ENCODE measurements at regions not wholly inside any gene's neighbourhood (a gene's known extent, or its start where the extent isn't known, plus 50 kb on each side); places are given as distances from the start of the nearest gene placed in this dataset.
A peak's percentile ranks its signal among the peaks of the same experiment; 100 is the strongest.

DNA sequence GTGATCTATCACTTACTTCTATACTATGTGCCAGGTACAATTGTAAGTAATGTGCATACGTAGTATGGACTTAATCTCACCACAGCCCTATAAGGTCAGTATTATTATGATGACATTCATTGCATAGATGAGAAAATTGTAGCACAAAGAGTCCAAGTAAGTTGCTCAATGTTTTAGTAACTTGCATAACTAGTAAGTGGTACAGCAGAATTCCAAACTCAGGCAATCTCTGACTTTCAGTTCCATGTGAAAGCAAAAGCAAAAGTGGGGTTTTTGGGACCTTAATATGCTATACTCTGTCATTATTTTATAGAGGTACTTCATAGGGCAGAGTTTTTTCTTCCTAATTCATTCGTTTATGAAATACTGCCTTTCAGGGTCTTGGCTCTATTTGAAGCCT lies 188.8 kb upstream of the VEGFC start:
- no peak for DNase-seq

DNA sequence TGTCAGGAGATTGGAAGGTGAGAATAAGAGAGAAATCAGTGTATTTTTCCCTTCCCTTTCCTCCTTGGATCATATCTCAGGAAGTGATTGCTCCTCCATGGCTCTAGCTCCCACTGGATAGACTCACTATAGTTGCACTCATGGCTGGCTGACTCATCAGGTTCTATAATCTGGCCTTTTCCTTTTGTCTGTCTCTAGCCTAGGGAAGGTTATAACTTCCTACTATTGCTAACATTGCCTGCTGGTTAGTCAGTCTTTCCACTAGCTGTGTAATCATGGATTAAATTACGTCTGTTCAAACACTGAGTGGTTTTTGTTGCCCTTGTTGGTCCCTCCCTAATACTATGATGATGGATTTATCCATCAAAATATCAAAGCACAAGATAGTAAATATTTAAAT lies 195.5 kb upstream of the VEGFC start:
- no peak for DNase-seq

DNA sequence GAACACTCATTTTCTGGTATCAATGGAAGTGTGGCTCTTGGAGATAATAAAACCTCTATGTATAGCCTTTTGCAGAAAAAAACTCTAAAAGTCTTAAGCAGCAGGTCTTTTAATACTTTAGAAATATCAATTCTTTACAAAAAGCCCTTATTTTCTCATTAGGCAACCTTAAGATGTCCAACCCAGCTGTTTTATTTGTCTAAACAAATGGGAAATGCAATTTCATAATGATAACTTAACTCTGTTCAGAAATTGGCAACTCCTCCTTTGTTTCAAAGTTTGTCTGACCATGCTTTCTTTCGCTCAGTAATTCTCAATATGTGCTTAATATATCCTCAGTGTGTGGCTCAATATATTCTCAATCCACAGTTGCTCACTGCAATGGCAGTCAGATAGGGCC lies 196.5 kb upstream of the VEGFC start:
- no peak for DNase-seq

DNA sequence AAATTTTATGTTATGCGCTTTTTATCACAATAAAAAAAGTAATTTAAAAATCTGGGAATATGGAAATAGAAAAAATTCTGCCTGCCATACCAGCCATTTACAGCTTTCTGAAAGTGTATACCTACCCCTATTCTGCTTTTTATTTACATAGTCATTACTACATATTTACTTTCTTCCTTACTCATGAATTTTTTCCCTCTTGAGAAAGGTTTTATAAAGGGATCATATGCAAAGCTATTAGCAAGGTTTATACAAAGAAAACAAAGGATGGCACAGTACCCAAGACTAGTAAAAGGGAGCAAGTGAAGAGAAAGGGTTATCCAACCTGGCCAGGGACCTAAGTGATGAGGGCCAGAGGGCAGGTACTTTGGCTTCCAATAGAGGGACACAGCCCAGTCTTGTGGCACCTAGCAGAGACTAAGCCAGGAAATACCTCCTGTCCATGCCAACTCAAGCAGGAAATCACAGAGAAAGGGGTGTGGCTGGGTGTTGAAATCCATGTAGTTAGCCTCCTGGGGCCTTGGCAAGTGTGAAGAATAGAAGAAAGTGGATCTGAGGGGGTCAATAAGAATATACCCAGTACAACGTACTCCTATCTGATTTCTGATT lies 207.3 kb upstream of the VEGFC start:
- no peak for DNase-seq

DNA sequence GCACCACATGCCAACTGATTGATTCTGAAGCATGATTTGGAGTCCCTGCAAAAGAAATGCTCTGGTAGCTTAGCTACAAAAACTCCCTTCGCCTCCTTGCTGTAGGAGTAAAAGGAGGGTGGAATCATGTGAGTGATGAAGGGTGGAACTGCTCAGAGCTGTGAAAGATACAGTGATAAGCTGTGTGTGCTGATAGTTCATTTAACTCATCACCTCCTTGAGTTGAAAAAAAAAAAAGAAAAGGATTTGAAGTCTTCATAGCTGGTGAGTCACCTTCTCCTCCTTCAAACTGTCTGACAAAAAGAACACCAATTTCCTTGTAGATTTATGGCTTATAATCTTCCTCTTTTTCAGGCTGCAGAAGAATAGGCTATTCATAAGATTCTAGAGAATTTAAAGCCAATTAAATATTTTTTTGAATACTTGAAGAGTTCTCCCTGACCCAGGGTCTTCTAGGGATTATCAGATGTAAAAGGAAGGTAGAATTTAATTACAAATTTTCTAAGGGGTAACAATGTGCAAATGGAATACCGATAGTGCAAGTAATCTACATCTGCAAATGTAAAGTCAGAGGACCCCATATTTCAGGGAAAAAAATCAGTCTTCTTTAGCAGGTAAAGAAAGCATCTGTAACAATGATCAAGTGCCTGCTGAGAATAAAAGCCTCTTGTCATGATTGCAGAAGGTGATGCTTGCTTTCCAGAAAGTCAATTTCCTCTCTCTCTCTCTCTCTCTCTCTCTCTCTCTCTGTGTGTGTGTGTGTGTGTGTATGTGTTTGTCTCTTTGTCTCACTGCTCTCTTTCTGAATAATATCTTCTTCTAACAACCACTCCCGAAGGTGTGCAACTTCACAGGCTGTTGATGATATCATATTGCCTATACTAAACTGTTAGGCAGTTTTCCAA lies 208.8 kb upstream of the VEGFC start:
- DNase-seq, result no peak

DNA sequence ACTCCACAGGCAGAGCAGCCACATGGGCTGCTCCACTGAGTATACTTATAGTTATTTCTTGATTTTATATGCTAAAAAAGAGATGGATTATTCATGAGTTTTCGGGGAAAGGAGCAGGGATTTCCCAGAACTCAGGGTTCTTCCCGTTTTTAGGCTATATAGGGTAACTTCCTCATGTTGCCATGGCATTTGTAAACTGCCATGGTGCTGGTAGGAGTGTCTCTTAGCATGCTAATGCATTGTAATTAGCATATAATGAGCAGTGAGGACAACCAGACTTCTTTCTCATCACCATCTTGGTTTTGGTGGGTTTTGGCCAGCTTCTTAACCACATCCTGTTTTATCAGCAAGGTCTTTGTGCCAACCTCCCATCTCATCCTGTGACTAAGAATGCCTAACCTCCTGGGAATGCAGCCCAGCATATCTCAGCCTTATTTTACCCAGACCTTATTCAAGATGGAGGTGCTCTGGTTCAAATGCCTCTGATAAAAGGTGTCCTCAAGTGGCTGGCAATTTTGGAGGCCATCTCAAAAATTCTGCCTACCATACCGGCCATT lies 213.0 kb upstream of the VEGFC start:
- no peak for DNase-seq

DNA sequence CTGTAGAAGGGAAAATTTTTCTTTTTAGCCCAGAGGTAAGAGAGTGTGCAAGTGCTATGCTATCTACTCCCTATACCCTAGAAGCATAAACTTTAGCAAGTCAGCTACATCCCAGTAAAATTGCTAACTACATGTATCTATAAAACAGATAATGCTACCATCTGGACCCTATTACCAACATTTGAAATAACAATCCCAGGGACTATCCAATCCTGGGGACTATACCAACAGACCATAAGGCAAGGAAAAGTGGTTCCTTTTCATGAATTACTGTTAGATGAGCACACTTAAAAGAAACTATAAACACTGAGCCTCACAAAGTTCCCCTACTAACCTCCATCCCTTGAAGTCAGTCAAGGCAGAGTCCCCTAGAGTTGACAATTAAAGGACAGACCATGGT lies 213.6 kb upstream of the VEGFC start:
- no peak for DNase-seq

DNA sequence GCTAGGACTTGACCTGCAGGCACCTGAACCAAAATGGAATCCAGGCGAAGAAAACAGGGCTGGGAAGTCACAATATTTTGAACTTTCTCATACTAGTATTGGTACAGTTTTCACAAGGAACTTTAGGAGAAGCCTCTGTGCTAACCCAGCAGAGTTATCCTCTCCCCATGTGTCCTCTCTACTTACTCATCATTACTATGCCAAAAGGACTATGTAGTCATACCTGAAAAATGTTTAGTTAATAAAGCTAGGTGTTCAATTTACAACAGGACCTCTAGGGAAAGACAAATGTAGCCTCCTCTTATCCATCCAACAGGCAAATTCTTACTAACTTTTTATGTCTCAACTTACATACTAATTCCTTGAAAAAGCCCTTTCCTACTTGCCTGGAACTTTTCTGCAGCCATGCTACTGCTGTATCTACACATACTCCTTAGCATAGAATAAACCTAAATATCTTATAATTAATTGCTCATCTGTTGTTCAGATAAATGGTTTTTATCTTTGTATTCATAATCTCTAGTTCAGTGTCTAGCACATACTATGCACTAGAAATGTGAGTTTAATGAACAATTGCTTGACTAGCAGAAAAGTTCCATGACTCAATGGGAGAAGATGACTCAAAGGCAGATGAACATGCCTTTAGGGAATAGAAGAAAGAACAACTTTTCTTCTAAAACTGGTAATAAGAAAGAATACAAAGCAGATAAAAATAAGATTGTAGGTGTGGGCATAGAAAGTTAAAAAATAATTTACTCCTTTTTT lies 215.5 kb upstream of the VEGFC start:
- DNase-seq, result no peak

DNA sequence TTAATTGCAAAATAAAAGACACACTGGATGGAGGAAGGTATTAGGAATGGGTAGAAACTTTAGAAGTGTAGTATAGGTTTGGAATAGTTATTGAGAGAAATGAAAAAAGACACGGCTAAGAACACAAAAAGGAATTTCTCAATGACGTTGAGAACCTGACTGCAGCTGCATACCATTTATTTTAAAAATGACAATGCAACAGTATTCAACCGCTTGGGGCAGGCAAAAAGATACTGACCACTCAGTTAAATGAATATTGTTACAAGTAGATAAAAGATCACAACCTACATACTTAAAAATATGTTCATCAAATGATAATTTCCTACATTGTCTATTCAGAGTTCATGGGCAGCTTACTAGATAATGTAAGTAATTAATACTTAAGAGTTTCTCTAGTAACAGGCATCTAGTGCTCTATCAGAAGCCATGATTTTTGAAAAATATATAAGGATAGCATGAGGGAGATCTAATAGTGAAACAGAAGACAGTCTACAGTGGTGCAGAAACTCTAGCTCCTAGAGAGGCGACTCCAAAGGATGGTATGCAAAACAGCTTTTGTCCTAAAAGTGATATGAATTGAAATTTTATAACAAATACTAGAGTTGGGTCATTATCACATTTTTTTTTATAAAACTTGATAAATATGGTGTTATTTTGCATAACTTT lies 216.2 kb upstream of the VEGFC start:
- no peak for DNase-seq

DNA sequence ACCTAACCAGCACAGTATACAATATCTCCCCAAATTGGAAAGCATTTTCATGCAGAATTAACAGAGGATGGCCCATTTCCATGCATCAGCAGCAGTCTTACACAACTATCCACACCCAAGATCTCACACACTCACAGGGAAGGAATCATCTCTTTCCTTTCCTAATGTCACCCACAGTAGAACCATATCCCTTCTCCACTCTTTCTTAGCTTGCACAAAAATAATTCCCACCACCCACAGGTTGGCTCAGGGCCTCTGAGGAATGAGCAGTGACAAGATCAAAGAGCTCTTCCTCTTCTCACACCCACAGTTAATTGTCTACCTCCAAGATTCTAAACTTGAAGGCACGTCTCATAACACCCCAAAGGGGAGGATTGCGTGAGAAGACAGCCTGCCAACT lies 217.7 kb upstream of the VEGFC start:
- DNase-seq, result no peak

DNA sequence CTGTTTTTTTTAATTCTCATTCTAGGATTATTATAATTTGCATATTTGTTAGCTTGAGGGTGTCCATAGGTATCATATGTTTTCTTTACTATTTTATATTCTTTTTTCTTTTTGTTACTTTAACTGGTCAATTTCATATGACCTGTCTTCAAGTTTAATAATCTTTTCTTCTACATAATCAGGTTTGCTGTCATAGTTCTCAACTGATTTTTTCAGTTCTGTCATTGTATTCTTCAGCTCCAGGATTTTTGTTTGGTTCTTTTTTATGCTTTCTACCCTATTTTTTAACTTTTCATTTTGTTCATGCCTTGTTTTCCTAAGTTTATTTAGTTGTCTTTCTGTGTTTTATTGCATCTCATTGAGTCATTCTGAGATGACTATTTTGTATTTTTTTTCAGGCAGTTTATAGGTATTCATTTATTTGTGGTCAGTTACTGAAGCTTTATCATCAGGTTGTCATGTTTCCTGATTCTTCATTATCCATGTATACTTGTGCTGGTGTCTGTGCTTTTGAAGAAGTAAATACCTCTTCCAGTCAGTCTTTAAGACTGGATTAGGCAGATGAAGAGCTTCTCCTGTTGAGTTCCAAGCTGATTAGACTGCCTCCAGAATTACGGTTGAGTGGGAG lies 220.3 kb upstream of the VEGFC start:
- no peak for DNase-seq

DNA sequence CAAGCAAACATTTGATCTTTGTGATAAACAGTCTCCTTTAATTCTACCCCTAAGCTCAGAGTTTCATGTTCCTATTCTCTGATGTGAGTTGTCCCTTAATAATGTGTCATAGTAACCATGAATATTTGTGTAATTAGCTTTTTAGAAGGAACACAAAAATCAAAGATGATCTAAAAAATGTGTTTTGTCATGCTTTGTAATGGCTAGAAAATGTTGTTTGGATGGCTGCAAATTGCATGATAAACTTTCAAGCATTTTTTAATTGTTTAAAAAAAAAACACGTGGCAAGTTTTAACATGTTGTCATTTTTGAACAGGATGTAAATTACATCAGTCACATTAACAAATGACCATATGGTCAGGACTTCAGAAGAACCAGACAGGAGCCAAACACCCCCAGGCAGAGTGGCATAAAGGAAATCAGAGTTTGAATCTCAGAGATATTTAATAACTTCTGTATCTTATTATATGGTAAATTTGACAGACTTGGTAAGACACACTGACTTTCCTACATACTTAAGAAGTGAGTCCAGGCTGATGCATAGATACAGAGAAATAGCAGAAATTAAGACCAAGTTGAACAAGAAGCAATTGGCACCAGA lies 223.9 kb upstream of the VEGFC start:
- no peak for DNase-seq

DNA sequence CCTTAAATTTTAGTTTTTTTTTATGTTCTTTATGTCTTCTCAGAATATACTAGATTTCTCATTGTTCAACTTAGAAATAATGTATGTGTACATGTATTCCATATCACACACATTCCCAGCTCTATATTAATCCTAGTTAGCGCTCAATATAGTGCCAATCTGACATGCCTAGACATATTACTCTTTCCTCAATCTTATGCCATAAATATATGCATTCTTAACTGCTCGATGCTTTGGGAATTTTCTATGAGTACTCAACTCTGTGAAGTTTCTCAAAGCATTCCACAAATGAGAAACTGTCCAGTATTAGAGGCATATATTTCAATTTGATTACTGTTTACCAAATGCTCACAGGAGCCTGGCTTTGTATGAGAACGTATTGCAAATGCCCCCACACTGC lies 231.2 kb upstream of the VEGFC start:
- DNase-seq, result no peak

DNA sequence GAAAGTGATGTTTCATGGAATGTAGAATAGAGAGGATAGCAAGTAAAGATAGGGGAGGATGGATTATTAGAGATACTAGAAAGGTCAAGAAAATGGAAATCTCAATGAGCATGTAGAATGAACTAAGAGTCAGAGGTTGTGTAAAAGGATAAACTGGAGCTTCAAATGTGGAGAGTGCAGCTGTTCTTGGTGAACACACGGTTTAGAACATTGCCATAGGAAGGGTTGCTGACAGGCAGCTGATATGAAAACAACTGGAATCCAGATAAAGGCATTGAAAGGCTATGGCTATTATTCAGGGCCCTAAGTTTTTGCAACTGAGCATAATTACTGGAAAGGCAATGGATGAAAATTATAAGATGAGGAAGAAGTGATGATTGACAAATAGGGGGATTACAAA lies 239.6 kb upstream of the VEGFC start:
- DNase-seq, result no peak

DNA sequence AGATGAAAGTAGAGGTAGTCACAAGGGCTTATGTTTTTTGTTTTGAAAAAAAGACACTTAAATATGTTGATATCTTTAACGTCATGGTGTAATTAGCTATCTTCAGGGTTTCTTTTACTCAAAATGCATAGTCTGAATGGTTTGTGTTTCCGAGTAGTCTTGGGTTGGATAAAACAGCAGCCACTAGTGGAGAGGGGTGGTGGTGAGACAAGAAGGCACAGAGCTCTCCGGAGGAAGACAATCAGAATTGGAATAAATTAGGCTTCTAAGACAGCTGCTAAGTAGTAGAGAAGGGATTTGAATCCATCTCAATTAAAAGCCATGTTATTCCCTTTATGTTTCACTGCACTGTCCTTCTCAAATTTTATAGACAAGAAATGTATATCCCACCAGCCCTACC lies 240.4 kb upstream of the VEGFC start:
- DNase-seq, result no peak

DNA sequence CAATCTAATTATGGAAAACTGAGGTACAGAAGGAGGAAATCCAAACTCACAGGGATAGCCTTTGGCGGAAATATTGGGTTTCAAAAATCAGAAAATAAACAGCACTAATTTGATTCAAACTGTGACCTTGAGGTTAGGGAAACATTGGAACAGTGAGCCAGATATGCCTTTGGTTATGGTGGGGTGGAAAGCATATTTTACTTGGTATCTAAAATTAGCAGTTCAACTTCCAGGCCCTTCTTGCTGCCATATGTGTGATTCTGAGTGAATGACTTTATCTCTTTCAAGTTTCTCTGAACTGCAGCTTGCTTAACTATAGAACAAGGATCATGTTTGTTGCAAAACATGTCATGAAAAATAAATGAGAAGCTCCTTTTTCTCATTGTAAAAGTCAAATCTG lies 240.9 kb upstream of the VEGFC start:
- no peak for DNase-seq

DNA sequence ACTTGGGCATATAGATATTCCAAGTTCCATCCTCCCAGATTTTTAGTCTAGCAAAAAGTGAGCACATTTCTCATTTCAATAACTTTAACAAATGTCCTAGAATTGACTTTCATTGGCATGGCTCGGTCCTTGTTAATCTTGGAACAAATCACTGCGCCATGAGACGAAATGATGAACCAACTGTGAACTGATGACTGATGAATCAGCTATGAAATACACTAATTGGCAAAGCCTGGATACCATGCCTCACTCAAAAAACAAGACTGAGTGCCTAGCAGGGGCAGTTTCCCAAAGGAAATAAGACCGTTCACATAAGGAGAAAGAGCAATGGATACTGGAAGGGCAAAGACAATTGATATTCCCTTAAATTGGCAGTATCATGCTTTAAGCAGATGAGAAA lies 248.6 kb upstream of the VEGFC start:
- no peak for DNase-seq

DNA sequence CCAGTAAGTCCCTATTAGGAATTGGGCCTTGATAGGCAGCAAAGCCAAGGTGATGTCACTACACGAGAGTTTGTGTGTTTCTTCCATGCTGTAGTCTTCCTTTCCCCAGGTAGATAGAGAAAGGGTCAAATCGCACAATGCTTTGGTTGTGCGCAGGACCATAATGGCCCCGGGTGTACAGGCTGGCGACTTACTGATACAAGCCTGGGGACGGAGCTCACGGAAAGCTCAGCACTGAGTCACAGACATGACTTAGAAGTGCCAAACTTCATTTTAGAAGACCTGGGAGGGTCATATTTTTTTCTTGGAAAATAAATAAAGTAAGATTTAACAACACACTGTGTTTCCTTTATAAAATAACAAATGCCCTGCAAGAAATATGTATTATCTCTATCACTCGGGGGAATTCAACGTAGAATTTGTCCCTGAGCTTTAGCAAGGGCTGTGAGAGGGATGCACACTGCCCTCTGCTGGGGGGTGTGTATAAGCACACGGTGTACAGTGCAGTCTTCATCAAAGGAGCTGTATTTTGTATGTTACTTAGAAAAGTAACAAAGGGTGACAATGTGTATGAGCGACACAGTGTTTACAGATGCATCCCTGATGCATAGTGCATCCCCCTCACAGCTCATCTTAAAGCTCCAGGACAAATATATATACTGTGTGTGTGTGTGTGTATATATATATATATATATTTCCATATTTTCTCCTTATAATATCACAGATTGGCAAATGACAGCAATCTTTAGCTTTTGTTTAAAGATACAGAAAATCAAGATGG lies 254.5 kb upstream of the VEGFC start:
- peak; percentile 45 for DNase-seq

DNA sequence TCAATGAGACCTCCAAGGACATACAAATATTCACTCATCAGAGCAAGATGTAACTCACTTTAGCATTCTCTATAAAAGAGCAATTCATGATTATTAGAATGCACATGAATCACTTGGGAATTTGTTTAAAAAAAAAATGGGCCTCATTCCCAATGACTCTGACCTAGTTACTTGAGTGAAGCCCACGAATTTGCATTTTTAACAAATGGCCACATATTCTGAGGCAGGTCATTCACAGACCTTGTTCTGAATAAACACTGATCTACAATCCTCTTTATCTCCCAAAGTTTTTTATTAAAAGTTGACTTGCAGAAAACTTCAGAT lies 255.1 kb upstream of the VEGFC start:
- DNase-seq, result no peak

DNA sequence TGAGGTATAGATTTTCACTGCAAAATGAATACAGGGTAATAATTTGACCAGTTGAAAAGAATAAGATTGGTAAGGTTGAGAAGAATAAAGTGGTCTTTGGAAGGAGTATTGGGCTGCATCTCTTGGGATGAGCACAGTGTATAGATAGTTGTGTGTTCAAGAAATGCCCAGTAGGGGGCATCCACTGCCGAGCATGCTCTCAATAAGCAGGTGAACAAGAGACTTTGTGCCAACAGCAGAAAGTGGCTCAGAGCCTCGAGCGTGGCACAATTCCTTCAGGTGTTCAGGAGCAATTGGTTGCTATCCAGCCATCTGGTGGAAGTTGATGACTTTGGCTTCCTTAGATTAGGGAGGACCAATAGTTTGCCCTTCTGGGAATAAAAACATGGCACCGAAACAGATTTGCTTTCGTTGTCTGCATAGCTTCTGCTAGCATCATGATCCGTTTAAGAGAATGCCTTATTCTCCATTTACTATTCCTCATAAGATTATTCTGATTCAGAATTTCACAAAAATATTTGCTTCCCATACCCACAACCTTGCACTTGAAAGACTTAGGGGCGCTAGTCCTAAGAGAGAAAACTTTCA lies 258.1 kb upstream of the NEIL3 start:
- no peak for DNase-seq

All from activated naive CD4-positive, alpha-beta T cell treated with anti-CD3 and anti-CD28 coated beads, Interleukin-2, amount 50 U/mL, for 16 hours (primary cell).